Activated CD8-positive, alpha-beta T cell treated with anti-CD3 and anti-CD28 coated beads, Interleukin-2, amount 10 ng/mL, durations not matched to agents 7 days and 5 days (primary cell): ENCODE measurements at regions not wholly inside any gene's neighbourhood (a gene's known extent, or its start where the extent isn't known, plus 50 kb on each side); places are given as distances from the start of the nearest gene placed in this dataset.
"Not testable (repeated sequence)": the region's sequence is repeated elsewhere in the genome, so short reads cannot be mapped to it uniquely, and the experiment has no call there.

Experiments used
- ATAC-seq: fragments of 150-1000 bp; cut with Tn5 transposase; one replicate; pipeline ENCODE4 v1.10.0; 2021; ENCODE audit warnings: moderate library complexity
- CTCF ChIA-PET: fragments of 350-600 bp; sonication (Branson Sonifier 250); formaldehyde crosslinking; loops from one replicate; lab custom pipeline; 2021; ENCODE audit warnings: antibody characterized with exemption; lab: Charles Lee
- POLR2A ChIA-PET: fragments of 350-600 bp; sonication (Branson Sonifier 250); formaldehyde crosslinking; loops from one replicate; lab custom pipeline; 2021; ENCODE audit warnings: antibody characterized with exemption; lab: Charles Lee
- DNase-seq: peaks from one replicate; pipeline ENCODE4 v3.0.0-alpha.2; 2020
- H3K27ac Mint-ChIP-seq: one replicate; pipeline ENCODE4 v1.8.0; 2021; ENCODE audit warnings: mild to moderate bottlenecking, mixed read lengths
- H3K27me3 Mint-ChIP-seq: one replicate; pipeline ENCODE4 v1.8.0; 2021; ENCODE audit warnings: low read depth, mixed read lengths
- H3K36me3 Mint-ChIP-seq: one replicate; pipeline ENCODE4 v1.8.0; 2021; ENCODE audit warnings: low read depth, mixed read lengths
- H3K4me1 Mint-ChIP-seq: one replicate; pipeline ENCODE4 v1.8.0; 2021; ENCODE audit warnings: low read depth, mixed read lengths
- H3K4me3 Mint-ChIP-seq: one replicate; pipeline ENCODE4 v1.8.0; 2021; ENCODE audit warnings: mild to moderate bottlenecking, mixed read lengths
- H3K9me3 Mint-ChIP-seq: one replicate; pipeline ENCODE4 v1.8.0; 2022; ENCODE audit warnings: mixed read lengths; ENCODE audit not compliant: insufficient read depth

- Mint-ChIP-seq H3K4me1 (no peaks in the 10 kb centered on the region), H3K36me3 (no peaks in the 10 kb centered on the region), H3K9me3 (no peaks in the 10 kb centered on the region), H3K27ac (no peak overlapping the region), H3K4me3 (no peak overlapping the region), H3K27me3 (no peaks in the 10 kb centered on the region)
- CTCF ChIA-PET = interaction anchor here (0.9 to 1.4 kb wide), 5 partner anchors 15 to 1177 kb away, joined by 3 to 13 read pairs (median 4); no protein-coding TSS in a partner anchor
- POLR2A ChIA-PET = no interaction called here
- ATAC-seq = no peak
- DNase-seq = peak; percentile 44
Observed at GRCh38 chr16:51982715-51983680, 563.9 kb downstream of the TOX3 start.

GRCh38 chr16:51981725-51982124, 565.2 kb downstream of the TOX3 start:
- ChIA-PET POLR2A (no interaction called here), CTCF (interaction anchor here (1.0 to 1.4 kb wide), 3 partner anchors 17 to 163 kb away, joined by 3 to 13 read pairs (median 3); no protein-coding TSS in a partner anchor)
- no peak for ATAC-seq
- Mint-ChIP-seq H3K27me3 (no peaks in the 10 kb centered on the region), H3K9me3 (no peaks in the 10 kb centered on the region), H3K27ac (no peak overlapping the region), H3K4me1 (no peaks in the 10 kb centered on the region), H3K36me3 (no peaks in the 10 kb centered on the region), H3K4me3 (no peak overlapping the region)
- DNase-seq = no peak

- H3K36me3 Mint-ChIP-seq, H3K27ac Mint-ChIP-seq, H3K4me1 Mint-ChIP-seq, POLR2A ChIA-PET, CTCF ChIA-PET, DNase-seq, H3K9me3 Mint-ChIP-seq, H3K27me3 Mint-ChIP-seq, H3K4me3 Mint-ChIP-seq, ATAC-seq: not testable (repeated sequence)
Observed at GRCh38 chr16:51977506-51977905, 569.4 kb downstream of the TOX3 start.

GRCh38 chr16:51971184-51971583, 575.8 kb downstream of the TOX3 start:
- Mint-ChIP-seq H3K36me3 (no peaks in the 10 kb centered on the region), H3K4me3 (no peak overlapping the region), H3K4me1 (no peaks in the 10 kb centered on the region), H3K27me3 (no peaks in the 10 kb centered on the region), H3K9me3 (no peaks in the 10 kb centered on the region), H3K27ac (no peak overlapping the region)
- ChIA-PET CTCF (no interaction called here), POLR2A (no interaction called here)
- DNase-seq = no peak
- no peak for ATAC-seq

- no peak overlapping the region for H3K27ac Mint-ChIP-seq
- H3K27me3 Mint-ChIP-seq = no peaks in the 10 kb centered on the region
- H3K36me3 Mint-ChIP-seq = no peaks in the 10 kb centered on the region
- ATAC-seq (no peak), DNase-seq (no peak)
- H3K4me3 Mint-ChIP-seq = no peak overlapping the region
- H3K9me3 Mint-ChIP-seq = no peaks in the 10 kb centered on the region
- ChIA-PET POLR2A (no interaction called here), CTCF (no interaction called here)
- no peaks in the 10 kb centered on the region for H3K4me1 Mint-ChIP-seq
Observed at GRCh38 chr16:51968749-51969148, 578.2 kb downstream of the TOX3 start.

- Mint-ChIP-seq H3K9me3 (no peaks in the 10 kb centered on the region), H3K4me1 (no peaks in the 10 kb centered on the region), H3K27me3 (no peaks in the 10 kb centered on the region), H3K4me3 (no peak overlapping the region), H3K36me3 (no peaks in the 10 kb centered on the region), H3K27ac (no peak overlapping the region)
- DNase-seq = no peak
- POLR2A ChIA-PET = no interaction called here
- no peak for ATAC-seq
- CTCF ChIA-PET = no interaction called here
Observed at GRCh38 chr16:51967646-51968045, 579.3 kb downstream of the TOX3 start.

GRCh38 chr16:51960931-51961330, 586.0 kb downstream of the TOX3 start:
- H3K27me3 Mint-ChIP-seq = no peaks in the 10 kb centered on the region
- H3K27ac Mint-ChIP-seq = no peak overlapping the region
- no peak for ATAC-seq
- no peak for DNase-seq
- POLR2A ChIA-PET = no interaction called here
- no peaks in the 10 kb centered on the region for H3K4me1 Mint-ChIP-seq
- CTCF ChIA-PET = no interaction called here
- H3K4me3 Mint-ChIP-seq = no peak overlapping the region
- H3K36me3 Mint-ChIP-seq = no peaks in the 10 kb centered on the region
- H3K9me3 Mint-ChIP-seq = peaks cover 4% of the 10 kb centered on the region

- POLR2A ChIA-PET = no interaction called here
- CTCF ChIA-PET = no interaction called here
Observed at GRCh38 chr16:51953286-51953985, 593.5 kb downstream of the TOX3 start.

GRCh38 chr16:51952500-51952899, 594.4 kb downstream of the TOX3 start:
- Mint-ChIP-seq H3K27ac (no peak overlapping the region), H3K27me3 (no peaks in the 10 kb centered on the region), H3K36me3 (no peaks in the 10 kb centered on the region), H3K4me1 (no peaks in the 10 kb centered on the region), H3K4me3 (no peak overlapping the region), H3K9me3 (no peaks in the 10 kb centered on the region)
- ATAC-seq = no peak
- ChIA-PET POLR2A (no interaction called here), CTCF (no interaction called here)
- DNase-seq = no peak

More at GRCh38 chr16:51953286-51953985, 593.5 kb downstream of the TOX3 start:
- Mint-ChIP-seq H3K27ac (no peak overlapping the region), H3K4me1 (no peaks in the 10 kb centered on the region), H3K27me3 (no peaks in the 10 kb centered on the region), H3K4me3 (no peak overlapping the region), H3K36me3 (no peaks in the 10 kb centered on the region), H3K9me3 (peaks cover 4% of the 10 kb centered on the region)
- ATAC-seq (no peak), DNase-seq (no peak)

- no peaks in the 10 kb centered on the region for H3K9me3 Mint-ChIP-seq
- H3K4me1 Mint-ChIP-seq = no peaks in the 10 kb centered on the region
- DNase-seq (no peak), ATAC-seq (no peak)
- POLR2A ChIA-PET = no interaction called here
- H3K36me3 Mint-ChIP-seq = no peaks in the 10 kb centered on the region
- CTCF ChIA-PET = no interaction called here
- no peak overlapping the region for H3K4me3 Mint-ChIP-seq
- no peak overlapping the region for H3K27ac Mint-ChIP-seq
- H3K27me3 Mint-ChIP-seq = no peaks in the 10 kb centered on the region
Observed at GRCh38 chr16:51951668-51952298, 595.2 kb downstream of the TOX3 start.

GRCh38 chr16:51950118-51950780, 596.7 kb downstream of the TOX3 start:
- H3K36me3 Mint-ChIP-seq = no peaks in the 10 kb centered on the region
- POLR2A ChIA-PET = no interaction called here

More at GRCh38 chr16:51950118-51950780, 596.7 kb downstream of the TOX3 start:
- ATAC-seq = no peak
- CTCF ChIA-PET = no interaction called here
- Mint-ChIP-seq H3K4me1 (no peaks in the 10 kb centered on the region), H3K27ac (no peak overlapping the region), H3K9me3 (no peaks in the 10 kb centered on the region), H3K27me3 (no peaks in the 10 kb centered on the region), H3K4me3 (no peak overlapping the region)
- no peak for DNase-seq
